ENCODE measurements at regions not wholly inside any gene's neighbourhood (a gene's known extent, or its start where the extent isn't known, plus 50 kb on each side); places are given as distances from the start of the nearest gene placed in this dataset.
"Not testable (repeated sequence)": the region's sequence is repeated elsewhere in the genome, so short reads cannot be mapped to it uniquely, and the experiment has no call there.

DNA sequence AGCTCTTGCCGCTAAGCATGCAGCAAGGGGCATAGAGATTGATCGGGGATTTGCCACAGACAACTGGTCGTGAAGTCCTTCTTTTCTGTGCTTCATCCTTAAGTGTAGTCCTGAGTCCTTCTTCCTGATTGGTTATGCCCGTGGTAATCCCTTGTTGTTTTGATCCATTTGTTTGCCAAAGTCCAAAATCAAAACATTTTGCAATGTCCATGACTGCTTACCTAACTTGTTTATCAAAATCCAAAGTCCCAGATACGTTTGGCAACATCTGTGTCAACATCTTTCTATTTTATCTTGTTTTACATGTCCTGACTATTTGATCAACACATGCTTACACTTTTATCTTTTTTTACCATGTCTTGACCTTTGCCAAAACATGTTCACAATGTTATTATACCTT, 229.0 kb upstream of the ZNF804A start:
- DNase-seq = no peak

DNA sequence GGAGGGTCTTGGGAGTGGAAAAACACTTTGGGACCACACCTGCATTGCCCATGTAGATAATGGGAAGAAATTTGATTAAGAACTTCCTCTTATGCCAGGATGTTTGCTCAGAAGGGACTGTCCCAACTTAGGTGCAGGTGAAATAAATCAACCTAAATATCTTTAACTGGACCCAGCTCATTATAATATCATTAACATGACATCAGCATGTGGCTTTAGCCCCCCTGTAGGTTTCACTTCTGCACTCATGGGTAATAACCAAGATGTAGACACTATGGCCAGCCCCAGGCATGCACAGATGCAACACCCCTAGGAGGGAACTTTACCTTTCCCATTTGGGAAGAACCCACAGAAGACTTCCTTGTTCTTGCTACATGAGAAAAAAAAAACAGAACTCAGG, 227.4 kb upstream of the ZNF804A start:
- DNase-seq = no peak

DNA sequence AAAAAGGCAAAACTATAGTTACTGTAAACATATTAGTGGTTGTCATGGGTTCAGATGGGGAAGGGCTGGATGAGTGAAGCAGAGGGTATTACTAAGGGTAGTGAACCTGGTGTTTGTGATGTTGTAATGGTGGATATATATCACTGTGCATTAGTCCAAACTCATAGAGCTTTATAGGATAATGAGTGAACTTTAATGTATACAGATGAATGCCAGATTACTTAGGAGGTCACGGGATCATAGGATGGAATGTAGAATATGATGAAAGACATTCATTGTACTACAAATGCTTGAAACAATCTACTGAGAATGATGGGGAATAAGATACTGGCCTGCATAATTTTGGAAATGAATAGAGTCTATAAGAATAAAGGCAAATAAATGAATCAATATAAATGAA, 226.7 kb upstream of the ZNF804A start:
- DNase-seq = no peak

- no peak for DNase-seq
These were observed 225.8 kb upstream of the ZNF804A start for GRCh38 chr2:184372484-184372883.

DNA sequence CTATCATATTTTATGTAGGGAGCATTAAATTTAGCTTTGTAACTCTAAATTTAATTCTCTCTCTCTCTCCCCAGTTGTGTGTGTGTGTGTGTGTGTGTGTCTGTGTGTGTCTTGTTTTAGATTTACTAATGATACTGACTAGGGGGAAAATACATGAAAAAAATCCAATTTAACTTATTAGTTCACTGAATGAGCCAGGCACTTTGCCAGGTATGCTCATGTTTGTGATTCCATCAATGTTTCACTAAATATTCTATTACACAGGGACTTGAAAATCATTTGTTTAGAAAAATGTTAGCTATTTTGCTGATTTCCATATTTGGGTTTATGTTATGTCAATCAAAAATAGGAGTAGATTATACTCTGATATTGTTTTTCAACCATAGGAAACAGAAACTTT, 203.7 kb upstream of the ZNF804A start:
- DNase-seq = no peak

DNA sequence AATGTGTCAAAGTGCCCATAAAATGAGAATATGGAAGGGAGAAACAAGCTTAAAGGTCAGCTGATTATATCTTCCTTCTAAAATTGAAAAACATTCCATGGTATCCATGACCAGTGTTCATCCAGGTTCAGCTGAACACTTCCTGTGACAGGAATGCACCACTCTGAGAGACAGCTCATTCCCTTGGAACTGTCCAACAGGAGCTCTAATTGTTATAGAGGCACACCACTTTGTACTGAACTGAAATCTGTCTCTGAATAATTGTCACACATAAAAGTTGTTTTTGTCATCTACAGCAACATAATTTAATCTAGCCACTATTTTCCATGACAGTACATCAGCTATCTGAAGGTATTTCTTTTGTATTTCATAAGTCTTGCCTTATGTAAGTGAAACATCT, 195.9 kb upstream of the ZNF804A start:
- no peak for DNase-seq

DNA sequence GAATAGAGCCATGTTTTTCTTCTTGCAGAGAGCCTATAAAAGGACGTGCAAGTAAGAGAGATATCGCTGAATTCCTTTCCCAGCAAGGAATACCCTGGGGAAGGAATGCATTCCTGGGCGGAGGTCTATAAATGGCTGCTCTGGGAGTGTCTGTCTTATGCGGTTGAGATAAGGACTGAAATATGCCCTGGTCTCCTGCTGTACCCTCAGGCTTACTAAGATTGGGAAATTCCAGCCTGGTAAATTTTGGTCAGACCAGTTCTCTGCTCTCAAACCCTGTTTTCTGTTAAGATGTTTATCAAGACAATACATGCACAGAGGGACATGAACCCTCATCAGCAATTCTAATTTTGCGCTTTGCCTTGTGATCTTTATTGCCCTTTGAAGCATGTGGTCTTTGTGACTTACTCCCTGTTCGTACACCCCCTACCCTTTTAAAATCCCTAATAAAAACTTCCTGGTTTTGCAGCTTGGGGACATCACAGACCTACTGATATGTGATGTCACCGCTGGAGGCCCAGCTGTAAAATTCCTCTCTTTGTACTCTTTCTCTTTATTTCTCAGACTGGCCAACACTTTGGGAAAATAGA, 191.2 kb upstream of the ZNF804A start:
- DNase-seq = not testable (repeated sequence)

GRCh38 chr2:184410160-184410559, 188.2 kb upstream of the ZNF804A start:
- DNase-seq = no peak

DNA sequence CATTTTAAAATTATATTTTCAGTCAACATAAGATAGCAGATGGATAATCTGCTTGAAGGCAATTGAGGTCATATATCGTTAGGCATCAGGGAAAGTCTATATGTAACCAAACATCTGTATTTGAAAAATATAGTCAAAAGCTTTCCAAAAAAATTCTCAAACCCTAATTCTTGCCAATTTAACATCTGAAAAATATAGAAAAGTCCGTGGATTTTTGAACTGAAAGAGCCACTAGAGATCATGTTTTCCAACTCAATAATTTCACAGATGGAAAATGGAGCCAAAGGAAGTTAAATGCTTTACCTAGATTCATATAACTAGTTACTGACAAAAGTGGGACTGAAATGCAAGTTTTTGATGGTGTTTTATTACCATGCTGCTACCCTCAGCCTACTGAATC, 185.1 kb upstream of the ZNF804A start:
- no peak for DNase-seq

DNA sequence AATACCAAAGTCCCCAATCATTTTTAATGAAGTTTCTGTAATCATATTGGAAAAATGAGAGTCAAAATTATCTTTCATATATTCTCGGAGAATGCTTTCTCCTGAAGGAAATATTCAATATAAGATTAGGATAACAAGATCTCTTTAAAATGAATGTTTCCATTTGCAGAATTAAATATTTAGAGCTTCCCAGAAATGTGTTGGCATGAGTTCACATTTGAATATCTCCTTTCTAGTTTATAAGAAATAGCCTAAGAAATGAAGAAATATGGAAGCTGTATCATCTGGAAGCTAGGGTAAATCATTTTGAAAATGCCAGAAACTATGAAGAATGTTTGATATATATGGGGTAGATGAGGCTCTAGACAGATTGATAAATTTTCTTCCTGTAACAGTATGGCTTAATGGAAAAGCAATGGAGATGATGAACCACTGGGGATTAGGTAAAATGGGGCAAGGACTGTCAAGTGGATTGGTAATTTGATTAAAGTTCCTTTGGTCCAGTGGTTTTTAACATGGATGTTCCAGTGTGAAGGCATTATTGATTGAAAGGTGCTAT, 184.6 kb upstream of the ZNF804A start:
- no peak for DNase-seq

GRCh38 chr2:184416146-184416913, 182.0 kb upstream of the ZNF804A start:
- no peak for DNase-seq

- no peak for DNase-seq
These were observed 178.6 kb upstream of the ZNF804A start for GRCh38 chr2:184419744-184420143.

GRCh38 chr2:184421456-184421855, 176.9 kb upstream of the ZNF804A start:
- DNase-seq = not testable (repeated sequence)

- DNase-seq = no peak
These were observed 173.2 kb upstream of the ZNF804A start for GRCh38 chr2:184425083-184425482.

DNA sequence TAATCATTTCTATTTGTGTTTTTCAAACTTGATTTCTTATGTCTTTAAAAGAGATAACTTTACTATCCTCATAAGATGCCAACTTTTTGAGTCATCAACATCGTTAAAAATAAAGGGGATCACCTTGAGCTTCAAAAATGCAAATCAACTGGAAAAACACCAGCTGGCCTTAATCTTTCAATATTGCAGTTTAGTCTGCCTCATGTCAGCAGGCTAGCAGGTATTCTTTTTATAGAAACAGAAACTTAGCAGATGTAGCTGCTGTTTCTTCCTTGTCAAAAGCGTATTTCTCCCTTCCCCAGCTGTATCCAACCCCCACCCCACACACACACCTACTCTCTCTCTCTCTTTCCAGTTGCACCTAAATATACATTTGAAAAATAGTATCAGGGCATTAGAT, 154.1 kb upstream of the ZNF804A start:
- no peak for DNase-seq

- no peak for DNase-seq
These were observed 153.6 kb upstream of the ZNF804A start for GRCh38 chr2:184444623-184445223.

DNA sequence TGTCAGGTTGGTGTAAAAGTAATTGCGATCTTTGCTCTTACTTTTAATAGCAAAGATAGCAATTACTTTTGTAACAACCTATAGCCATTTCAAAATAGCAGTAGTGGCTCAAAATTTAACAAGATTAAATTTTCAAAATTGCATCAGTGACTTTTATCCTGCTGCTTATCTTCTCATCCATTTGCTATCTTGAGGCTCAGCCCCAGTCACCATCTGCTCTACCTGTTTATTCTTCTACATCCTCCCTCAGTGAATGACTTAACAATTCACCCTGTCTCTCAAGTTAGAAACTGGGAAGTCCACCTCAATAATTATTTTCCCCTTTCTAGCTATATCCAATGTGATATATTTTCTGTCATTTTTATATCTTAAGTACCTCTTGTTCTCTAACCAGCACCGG, 148.6 kb upstream of the ZNF804A start:
- DNase-seq = no peak

- DNase-seq = no peak
These were observed 145.4 kb upstream of the ZNF804A start for GRCh38 chr2:184452907-184453306.

DNA sequence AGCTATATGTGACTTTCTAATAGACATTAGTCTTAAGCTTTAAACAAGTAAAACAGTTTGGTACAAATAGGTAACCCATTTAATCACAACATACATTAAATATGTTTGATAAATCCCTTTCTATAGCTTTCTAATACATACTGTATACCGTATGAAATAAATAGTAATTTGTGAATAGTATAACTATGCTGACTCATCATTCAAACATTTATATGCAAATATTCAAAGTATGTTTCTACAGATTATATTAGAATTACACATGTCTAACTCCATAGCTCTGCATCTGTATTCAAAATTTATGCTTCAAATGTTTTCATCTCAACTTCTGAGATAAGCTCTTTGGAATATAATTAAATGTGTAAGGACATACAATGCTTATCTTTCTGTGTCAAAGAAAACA, 142.7 kb upstream of the ZNF804A start:
- DNase-seq = no peak

DNA sequence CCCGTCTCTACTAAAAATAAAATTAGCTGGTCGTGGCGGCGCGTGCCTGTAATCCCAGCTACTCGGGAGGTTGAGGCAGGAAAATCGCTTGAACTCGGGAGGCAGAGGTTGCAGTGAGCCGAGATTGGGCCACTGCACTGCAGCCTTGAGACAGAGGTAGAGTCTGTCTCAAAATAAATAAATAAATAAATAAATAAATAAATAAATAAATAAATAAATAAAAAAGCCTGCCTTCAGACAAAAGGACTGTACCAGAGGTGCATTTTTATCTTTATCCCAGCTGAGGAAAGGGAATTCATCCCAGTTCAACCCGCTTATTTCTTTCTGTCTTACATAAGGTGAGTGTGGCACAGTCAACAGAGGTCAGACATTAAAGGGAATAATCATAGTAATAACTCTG, 141.6 kb upstream of the ZNF804A start:
- DNase-seq = not testable (repeated sequence)

- DNase-seq = peak; percentile 36
These were observed 135.0 kb upstream of the ZNF804A start for GRCh38 chr2:184463102-184463865.

DNA sequence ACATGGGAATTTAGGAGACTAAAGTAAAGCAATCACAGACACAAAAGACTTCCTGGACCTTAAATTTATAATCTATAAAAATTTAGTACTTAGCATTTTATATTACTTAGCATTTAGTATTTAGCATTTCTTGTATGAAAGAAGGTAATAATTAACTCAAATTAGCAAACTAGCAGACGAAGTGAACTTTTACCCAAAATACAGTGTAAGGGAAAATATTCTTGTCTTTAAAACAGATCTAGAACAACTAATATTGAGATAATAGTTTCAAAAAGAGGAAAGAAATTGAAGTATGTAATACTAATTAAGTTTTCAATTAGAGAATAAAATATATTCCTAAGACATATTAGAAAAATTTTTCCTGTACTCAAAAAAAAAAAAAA, 134.5 kb upstream of the ZNF804A start:
- DNase-seq = no peak

GRCh38 chr2:184468826-184469225, 129.5 kb upstream of the ZNF804A start:
- DNase-seq = no peak
